ENCODE measurements at regions not wholly inside any gene's neighbourhood (a gene's known extent, or its start where the extent isn't known, plus 50 kb on each side); places are given as distances from the start of the nearest gene placed in this dataset.

DNA sequence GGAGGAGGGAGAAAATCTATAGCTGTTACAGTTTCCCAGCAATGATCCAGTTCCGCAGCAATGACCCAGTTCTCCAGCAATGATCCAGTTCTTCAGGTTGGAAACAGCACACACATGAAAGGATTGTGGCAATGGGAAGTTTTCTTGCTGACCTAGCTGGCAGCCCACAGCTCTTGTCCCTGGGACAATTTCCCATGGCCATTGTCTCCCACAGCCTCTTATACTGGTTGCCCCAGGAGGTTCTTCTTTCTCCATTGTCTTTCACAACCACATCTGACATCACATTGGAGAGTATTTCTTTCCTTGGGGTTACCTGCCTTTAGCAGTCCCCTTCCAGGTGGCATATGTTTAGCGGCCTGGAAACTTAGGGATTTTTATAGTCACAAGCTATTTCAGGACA lies 209.8 kb upstream of the PLEKHG7 start:
- H3K9me2 ChIP-seq (ENCODE audit: insufficient read depth): no peaks in the 10 kb centered on the region
- ATAC-seq (no peak), DNase-seq (ENCODE audit: low read depth, low spot score) (no peak)
- H3K4me3 ChIP-seq (replicated peaks in 1 of 2; ENCODE audit: low read depth in 1 of 2, low read length in 2 of 2): no peak overlapping the region
- H3K27ac ChIP-seq (ENCODE audit: low read depth, low read length): no peak overlapping the region
- no peak overlapping the region for H3K9ac ChIP-seq (ENCODE audit: low read length)
- H3K36me3 ChIP-seq (ENCODE audit: control insufficient read depth in 1 of 2, insufficient read depth in 2 of 2, low read length in 2 of 2): no peaks in the 10 kb centered on the region
- no peaks in the 10 kb centered on the region for H3K27me3 ChIP-seq (ENCODE audit: insufficient read depth, low read length)
- BruUV-seq (replicated peaks): no TSS peak
- no peak overlapping the region for H2AFZ ChIP-seq (ENCODE audit: low read depth, low read length, poor library complexity, severe bottlenecking)
- TF ChIP-seq FOSL1 (IDR thresholded peaks at IDR 0.05; ENCODE audit: low read depth): no peak
- no peak for TF ChIP-seq YY1 (IDR thresholded peaks at IDR 0.05; ENCODE audit: extremely low read depth, insufficient replicate concordance, low read depth, low read length)
- no peak for TF ChIP-seq JUND (IDR thresholded peaks at IDR 0.05)
- TF ChIP-seq ZNF274 (IDR thresholded peaks at IDR 0.05; ENCODE audit: low read depth, low read length): no peak
- TF ChIP-seq, protein P1, sequence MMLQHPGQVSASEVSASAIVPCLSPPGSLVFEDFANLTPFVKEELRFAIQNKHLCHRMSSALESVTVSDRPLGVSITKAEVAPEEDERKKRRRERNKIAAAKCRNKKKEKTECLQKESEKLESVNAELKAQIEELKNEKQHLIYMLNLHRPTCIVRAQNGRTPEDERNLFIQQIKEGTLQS (IDR thresholded peaks at IDR 0.05): no peak
- no peak for TF ChIP-seq CBX3 (IDR thresholded peaks at IDR 0.05; ENCODE audit: low read depth)
- TF ChIP-seq SIN3A (IDR thresholded peaks at IDR 0.05; ENCODE audit: low read depth): no peak
- TF ChIP-seq SRF (IDR thresholded peaks at IDR 0.05; ENCODE audit: low read depth): no peak
- TF ChIP-seq POLR2A (IDR thresholded peaks at IDR 0.05; ENCODE audit: borderline replicate concordance, extremely low read depth, insufficient read depth, insufficient read length): no peak
- TF ChIP-seq TCF7L2 (IDR thresholded peaks at IDR 0.05; ENCODE audit: borderline replicate concordance, extremely low read depth, insufficient read depth, insufficient read length): no peak
- no peak for TF ChIP-seq EZH2phosphoT487 (IDR thresholded peaks at IDR 0.05; ENCODE audit: borderline replicate concordance)
- TF ChIP-seq, protein P2, sequence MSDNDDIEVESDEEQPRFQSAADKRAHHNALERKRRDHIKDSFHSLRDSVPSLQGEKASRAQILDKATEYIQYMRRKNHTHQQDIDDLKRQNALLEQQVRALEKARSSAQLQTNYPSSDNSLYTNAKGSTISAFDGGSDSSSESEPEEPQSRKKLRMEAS (IDR thresholded peaks at IDR 0.05): no peak
- no peaks in the 10 kb centered on the region for H4K20me1 ChIP-seq (ENCODE audit: insufficient read depth)
- H3K4me2 ChIP-seq (ENCODE audit: low read length): no peak overlapping the region
- intact Hi-C loops (cut with micrococcal nuclease): no loop called here
- RAD21 ChIA-PET (ENCODE audit: low non-redundant PET in 1 of 2, low total read pairs in 2 of 2, uncharacterized antibody in 2 of 2, unreplicated experiment in 2 of 2): no interaction called here
- no peaks in the 10 kb centered on the region for H3K79me2 ChIP-seq (ENCODE audit: insufficient read depth, low read length)
- POLR2A ChIA-PET: no interaction called here
- H3K9me3 ChIP-seq (ENCODE audit: control insufficient read depth in 1 of 2, insufficient read depth in 1 of 2, low read depth in 1 of 2, low read length in 2 of 2): no peaks in the 10 kb centered on the region
- CTCF ChIA-PET: no interaction called here
- H3K4me1 ChIP-seq (ENCODE audit: control insufficient read depth in 1 of 2, insufficient read depth in 2 of 2, low read length in 2 of 2): no peaks in the 10 kb centered on the region

DNA sequence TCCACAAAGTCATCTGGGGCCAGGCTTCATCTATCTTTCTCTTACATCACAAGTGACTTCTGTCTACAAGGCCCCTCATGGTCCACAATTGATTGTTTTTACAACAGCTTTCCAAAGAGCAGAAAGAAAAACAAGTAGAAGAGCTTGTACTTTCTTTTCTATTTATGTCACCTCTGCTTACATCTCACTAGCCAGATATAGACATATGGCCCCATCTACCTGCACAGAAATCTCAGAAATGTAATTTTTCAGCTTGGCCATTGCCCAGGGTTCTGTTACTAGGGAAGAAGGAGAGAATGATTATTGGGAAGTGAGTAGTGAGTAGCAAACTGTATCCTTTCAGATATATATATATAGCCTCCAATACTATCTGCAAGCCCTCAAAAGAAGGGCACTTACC lies 210.5 kb upstream of the PLEKHG7 start:
- H3K9me2 ChIP-seq (ENCODE audit: insufficient read depth): no peaks in the 10 kb centered on the region
- no peak for DNase-seq (ENCODE audit: low read depth, low spot score)
- ChIA-PET RAD21 (ENCODE audit: low non-redundant PET in 1 of 2, low total read pairs in 2 of 2, uncharacterized antibody in 2 of 2, unreplicated experiment in 2 of 2) (no interaction called here), POLR2A (no interaction called here), CTCF (no interaction called here)
- H3K27me3 ChIP-seq (ENCODE audit: insufficient read depth, low read length): no peaks in the 10 kb centered on the region
- no peak overlapping the region for H3K4me2 ChIP-seq (ENCODE audit: low read length)
- H3K27ac ChIP-seq (ENCODE audit: low read depth, low read length): no peak overlapping the region
- H3K79me2 ChIP-seq (ENCODE audit: insufficient read depth, low read length): no peaks in the 10 kb centered on the region
- H2AFZ ChIP-seq (ENCODE audit: low read depth, low read length, poor library complexity, severe bottlenecking): no peak overlapping the region
- ATAC-seq: no peak
- intact Hi-C loops (cut with micrococcal nuclease): no loop called here
- no peak overlapping the region for H3K9ac ChIP-seq (ENCODE audit: low read length)
- TF ChIP-seq JUND (IDR thresholded peaks at IDR 0.05) (no peak), YY1 (IDR thresholded peaks at IDR 0.05; ENCODE audit: extremely low read depth, insufficient replicate concordance, low read depth, low read length) (no peak), SP1 (IDR thresholded peaks at IDR 0.05; ENCODE audit: low read depth) (no peak)
- no peaks in the 10 kb centered on the region for H3K36me3 ChIP-seq (ENCODE audit: control insufficient read depth in 1 of 2, insufficient read depth in 2 of 2, low read length in 2 of 2)
- no peaks in the 10 kb centered on the region for H3K4me1 ChIP-seq (ENCODE audit: control insufficient read depth in 1 of 2, insufficient read depth in 2 of 2, low read length in 2 of 2)
- no peaks in the 10 kb centered on the region for H3K9me3 ChIP-seq (ENCODE audit: control insufficient read depth in 1 of 2, insufficient read depth in 1 of 2, low read depth in 1 of 2, low read length in 2 of 2)
- BruUV-seq (replicated peaks): no TSS peak
- no peak overlapping the region for H3K4me3 ChIP-seq (replicated peaks in 1 of 2; ENCODE audit: low read depth in 1 of 2, low read length in 2 of 2)
- H4K20me1 ChIP-seq (ENCODE audit: insufficient read depth): no peaks in the 10 kb centered on the region

Data from HCT116 (cell line).